ENCODE measurements at regions not wholly inside any gene's neighbourhood (a gene's known extent, or its start where the extent isn't known, plus 50 kb on each side); places are given as distances from the start of the nearest gene placed in this dataset.
A peak's percentile ranks its signal among the peaks of the same experiment; 100 is the strongest.

DNA sequence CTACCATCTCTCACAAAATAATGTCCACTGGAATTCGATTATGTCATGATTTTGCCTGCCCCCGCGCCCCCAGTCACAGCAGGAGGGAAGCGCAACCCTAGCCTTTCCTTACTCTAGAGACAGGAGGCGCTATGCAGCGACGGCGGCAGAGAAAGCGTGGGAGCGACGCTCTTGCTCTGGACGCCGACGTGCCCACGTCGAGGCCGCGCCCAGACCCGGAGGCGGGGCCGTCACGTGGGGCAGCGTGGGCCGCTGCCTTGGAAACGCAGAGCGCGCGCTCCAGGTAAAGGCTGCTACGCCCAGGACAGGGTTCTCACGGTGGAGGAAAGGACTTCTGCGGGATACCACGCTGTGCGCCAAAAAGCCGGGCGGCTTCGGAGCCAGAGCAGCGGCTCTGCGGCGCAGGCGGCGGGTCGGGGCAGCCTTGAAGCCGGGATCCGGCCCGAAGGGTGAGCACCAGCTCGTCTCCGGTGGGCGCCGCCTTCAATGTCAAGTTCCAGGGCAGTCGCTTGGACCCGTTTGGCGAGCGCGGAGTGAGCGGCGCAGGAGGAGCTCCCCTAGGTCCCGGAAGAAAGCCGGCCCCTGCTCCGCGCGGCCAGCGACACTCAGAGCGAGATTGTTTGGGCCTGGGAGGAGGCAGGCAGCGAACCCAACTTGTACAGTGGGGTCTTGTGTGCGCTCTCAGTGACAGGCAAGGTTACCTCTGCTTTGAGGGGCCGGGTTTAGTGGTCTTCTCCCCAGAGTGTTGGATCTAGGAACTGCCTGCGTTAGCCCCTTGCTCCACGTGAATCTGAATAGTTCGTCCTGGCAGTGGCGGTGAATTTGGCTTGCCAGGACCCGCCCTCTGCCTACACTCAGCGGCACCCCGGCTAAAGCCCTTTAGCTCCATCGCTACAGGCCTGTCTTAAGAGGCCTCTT, 121.7 kb downstream of the MRPL57 start (continued):
- TF ChIP-seq, protein P1, sequence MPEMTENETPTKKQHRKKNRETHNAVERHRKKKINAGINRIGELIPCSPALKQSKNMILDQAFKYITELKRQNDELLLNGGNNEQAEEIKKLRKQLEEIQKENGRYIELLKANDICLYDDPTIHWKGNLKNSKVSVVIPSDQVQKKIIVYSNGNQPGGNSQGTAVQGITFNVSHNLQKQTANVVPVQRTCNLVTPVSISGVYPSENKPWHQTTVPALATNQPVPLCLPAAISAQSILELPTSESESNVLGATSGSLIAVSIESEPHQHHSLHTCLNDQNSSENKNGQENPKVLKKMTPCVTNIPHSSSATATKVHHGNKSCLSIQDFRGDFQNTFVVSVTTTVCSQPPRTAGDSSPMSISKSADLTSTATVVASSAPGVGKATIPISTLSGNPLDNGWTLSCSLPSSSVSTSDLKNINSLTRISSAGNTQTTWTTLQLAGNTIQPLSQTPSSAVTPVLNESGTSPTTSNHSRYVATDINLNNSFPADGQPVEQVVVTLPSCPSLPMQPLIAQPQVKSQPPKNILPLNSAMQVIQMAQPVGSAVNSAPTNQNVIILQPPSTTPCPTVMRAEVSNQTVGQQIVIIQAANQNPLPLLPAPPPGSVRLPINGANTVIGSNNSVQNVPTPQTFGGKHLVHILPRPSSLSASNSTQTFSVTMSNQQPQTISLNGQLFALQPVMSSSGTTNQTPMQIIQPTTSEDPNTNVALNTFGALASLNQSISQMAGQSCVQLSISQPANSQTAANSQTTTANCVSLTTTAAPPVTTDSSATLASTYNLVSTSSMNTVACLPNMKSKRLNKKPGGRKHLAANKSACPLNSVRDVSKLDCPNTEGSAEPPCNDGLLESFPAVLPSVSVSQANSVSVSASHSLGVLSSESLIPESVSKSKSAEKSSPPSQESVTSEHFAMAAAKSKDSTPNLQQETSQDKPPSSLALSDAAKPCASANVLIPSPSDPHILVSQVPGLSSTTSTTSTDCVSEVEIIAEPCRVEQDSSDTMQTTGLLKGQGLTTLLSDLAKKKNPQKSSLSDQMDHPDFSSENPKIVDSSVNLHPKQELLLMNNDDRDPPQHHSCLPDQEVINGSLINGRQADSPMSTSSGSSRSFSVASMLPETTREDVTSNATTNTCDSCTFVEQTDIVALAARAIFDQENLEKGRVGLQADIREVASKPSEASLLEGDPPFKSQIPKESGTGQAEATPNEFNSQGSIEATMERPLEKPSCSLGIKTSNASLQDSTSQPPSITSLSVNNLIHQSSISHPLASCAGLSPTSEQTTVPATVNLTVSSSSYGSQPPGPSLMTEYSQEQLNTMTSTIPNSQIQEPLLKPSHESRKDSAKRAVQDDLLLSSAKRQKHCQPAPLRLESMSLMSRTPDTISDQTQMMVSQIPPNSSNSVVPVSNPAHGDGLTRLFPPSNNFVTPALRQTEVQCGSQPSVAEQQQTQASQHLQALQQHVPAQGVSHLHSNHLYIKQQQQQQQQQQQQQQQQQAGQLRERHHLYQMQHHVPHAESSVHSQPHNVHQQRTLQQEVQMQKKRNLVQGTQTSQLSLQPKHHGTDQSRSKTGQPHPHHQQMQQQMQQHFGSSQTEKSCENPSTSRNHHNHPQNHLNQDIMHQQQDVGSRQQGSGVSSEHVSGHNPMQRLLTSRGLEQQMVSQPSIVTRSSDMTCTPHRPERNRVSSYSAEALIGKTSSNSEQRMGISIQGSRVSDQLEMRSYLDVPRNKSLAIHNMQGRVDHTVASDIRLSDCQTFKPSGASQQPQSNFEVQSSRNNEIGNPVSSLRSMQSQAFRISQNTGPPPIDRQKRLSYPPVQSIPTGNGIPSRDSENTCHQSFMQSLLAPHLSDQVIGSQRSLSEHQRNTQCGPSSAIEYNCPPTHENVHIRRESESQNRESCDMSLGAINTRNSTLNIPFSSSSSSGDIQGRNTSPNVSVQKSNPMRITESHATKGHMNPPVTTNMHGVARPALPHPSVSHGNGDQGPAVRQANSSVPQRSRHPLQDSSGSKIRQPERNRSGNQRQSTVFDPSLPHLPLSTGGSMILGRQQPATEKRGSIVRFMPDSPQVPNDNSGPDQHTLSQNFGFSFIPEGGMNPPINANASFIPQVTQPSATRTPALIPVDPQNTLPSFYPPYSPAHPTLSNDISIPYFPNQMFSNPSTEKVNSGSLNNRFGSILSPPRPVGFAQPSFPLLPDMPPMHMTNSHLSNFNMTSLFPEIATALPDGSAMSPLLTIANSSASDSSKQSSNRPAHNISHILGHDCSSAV (CRISPR knock-in tag; IDR thresholded peaks at IDR 0.05; ENCODE audit: borderline replicate concordance): no peak
- TF ChIP-seq, protein P2, sequence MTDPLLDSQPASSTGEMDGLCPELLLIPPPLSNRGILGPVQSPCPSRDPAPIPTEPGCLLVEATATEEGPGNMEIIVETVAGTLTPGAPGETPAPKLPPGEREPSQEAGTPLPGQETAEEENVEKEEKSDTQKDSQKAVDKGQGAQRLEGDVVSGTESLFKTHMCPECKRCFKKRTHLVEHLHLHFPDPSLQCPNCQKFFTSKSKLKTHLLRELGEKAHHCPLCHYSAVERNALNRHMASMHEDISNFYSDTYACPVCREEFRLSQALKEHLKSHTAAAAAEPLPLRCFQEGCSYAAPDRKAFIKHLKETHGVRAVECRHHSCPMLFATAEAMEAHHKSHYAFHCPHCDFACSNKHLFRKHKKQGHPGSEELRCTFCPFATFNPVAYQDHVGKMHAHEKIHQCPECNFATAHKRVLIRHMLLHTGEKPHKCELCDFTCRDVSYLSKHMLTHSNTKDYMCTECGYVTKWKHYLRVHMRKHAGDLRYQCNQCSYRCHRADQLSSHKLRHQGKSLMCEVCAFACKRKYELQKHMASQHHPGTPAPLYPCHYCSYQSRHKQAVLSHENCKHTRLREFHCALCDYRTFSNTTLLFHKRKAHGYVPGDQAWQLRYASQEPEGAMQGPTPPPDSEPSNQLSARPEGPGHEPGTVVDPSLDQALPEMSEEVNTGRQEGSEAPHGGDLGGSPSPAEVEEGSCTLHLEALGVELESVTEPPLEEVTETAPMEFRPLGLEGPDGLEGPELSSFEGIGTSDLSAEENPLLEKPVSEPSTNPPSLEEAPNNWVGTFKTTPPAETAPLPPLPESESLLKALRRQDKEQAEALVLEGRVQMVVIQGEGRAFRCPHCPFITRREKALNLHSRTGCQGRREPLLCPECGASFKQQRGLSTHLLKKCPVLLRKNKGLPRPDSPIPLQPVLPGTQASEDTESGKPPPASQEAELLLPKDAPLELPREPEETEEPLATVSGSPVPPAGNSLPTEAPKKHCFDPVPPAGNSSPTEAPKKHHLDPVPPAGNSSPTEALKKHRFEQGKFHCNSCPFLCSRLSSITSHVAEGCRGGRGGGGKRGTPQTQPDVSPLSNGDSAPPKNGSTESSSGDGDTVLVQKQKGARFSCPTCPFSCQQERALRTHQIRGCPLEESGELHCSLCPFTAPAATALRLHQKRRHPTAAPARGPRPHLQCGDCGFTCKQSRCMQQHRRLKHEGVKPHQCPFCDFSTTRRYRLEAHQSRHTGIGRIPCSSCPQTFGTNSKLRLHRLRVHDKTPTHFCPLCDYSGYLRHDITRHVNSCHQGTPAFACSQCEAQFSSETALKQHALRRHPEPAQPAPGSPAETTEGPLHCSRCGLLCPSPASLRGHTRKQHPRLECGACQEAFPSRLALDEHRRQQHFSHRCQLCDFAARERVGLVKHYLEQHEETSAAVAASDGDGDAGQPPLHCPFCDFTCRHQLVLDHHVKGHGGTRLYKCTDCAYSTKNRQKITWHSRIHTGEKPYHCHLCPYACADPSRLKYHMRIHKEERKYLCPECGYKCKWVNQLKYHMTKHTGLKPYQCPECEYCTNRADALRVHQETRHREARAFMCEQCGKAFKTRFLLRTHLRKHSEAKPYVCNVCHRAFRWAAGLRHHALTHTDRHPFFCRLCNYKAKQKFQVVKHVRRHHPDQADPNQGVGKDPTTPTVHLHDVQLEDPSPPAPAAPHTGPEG (CRISPR knock-in tag; IDR thresholded peaks at IDR 0.05): no peak
- TF ChIP-seq ZNF317 (CRISPR knock-in tag; IDR thresholded peaks at IDR 0.05): peak; percentile 79; the same call in 1 of the 2 replicates
- TF ChIP-seq, protein P3, sequence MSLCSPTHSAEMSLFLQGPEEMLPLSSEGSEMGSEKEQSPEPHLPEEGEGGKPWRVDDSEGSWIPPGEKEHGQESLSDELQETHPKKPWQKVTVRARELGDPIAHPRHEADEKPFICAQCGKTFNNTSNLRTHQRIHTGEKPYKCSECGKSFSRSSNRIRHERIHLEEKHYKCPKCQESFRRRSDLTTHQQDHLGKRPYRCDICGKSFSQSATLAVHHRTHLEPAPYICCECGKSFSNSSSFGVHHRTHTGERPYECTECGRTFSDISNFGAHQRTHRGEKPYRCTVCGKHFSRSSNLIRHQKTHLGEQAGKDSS (CRISPR knock-in tag; IDR thresholded peaks at IDR 0.05; ENCODE audit: borderline replicate concordance, low read depth): peak; percentile 84; the same call in 1 of the 2 replicates
- TF ChIP-seq, protein P4, sequence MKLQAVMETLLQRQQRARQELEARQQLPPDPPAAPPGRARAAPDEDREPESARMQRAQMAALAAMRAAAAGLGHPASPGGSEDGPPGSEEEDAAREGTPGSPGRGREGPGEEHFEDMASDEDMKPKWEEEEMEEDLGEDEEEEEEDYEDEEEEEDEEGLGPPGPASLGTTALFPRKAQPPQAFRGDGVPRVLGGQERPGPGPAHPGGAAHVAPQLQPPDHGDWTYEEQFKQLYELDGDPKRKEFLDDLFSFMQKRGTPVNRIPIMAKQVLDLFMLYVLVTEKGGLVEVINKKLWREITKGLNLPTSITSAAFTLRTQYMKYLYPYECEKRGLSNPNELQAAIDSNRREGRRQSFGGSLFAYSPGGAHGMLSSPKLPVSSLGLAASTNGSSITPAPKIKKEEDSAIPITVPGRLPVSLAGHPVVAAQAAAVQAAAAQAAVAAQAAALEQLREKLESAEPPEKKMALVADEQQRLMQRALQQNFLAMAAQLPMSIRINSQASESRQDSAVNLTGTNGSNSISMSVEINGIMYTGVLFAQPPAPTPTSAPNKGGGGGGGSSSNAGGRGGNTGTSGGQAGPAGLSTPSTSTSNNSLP (IDR thresholded peaks at IDR 0.05; ENCODE audit: low read depth, low read length): no peak
- no peak for TF ChIP-seq HOXA7 (CRISPR knock-in tag; IDR thresholded peaks at IDR 0.05)
- peak; percentile 58; the same call in 1 of the 2 replicates for TF ChIP-seq KMT2A (CRISPR knock-in tag; IDR thresholded peaks at IDR 0.05)
